HEK293 (cell line): ENCODE measurements at regions not wholly inside any gene's neighbourhood (a gene's known extent, or its start where the extent isn't known, plus 50 kb on each side); places are given as distances from the start of the nearest gene placed in this dataset.

ENCODE experiments used
- CTCF ChIA-PET: fragments of 350-600 bp; formaldehyde crosslinking; extraction: SDS; loops from one replicate; lab custom pipeline; 2021; ENCODE audit warnings: antibody characterized with exemption; lab: Yijun Ruan, JAX
- POLR2A ChIA-PET: fragments of 300-600 bp; formaldehyde crosslinking; extraction: SDS; loops from one replicate; lab custom pipeline; 2020; ENCODE audit warnings: antibody characterized with exemption, inconsistent platforms; lab: Yijun Ruan, JAX
- H3K27ac ChIP-seq: fragments of 200-500 bp; sonication (Bioruptor generic); 2 replicates; pipeline ENCODE4 v1.5.1; 2014; ENCODE audit warnings: low read depth, low read length, control low read depth, inconsistent platforms; ENCODE audit errors: extremely low read depth
- H3K36me3 ChIP-seq, 2 experiments: fragments of 200-500 bp in 1 of 2; sonication (Bioruptor generic) in 1 of 2; 1 replicate in 1 of 2; 2 replicates in 1 of 2; pipeline ENCODE4 v1.5.1; 2014 to 2017; ENCODE audit warnings: inconsistent platforms in 2 of 2, low read length in 2 of 2; ENCODE audit not compliant: control insufficient read depth in 2 of 2, insufficient read depth in 1 of 2
- H3K4me1 ChIP-seq: fragments of 200-500 bp; sonication (Bioruptor generic); 2 replicates; pipeline ENCODE4 v1.5.1; 2014; ENCODE audit warnings: mild to moderate bottlenecking, low read length, inconsistent platforms; ENCODE audit not compliant: control insufficient read depth, insufficient read depth
- H3K4me3 ChIP-seq: 2 replicates; pipeline ENCODE4 v1.5.1; 2011; ENCODE audit warnings: low read depth, mild to moderate bottlenecking, control low read depth, low read length, moderate library complexity
- H3K9me3 ChIP-seq: fragments of 200-500 bp; sonication (Bioruptor generic); 2 replicates; pipeline ENCODE4 v1.5.1; 2014; ENCODE audit warnings: low read depth, low read length, inconsistent platforms; ENCODE audit not compliant: control insufficient read depth, insufficient read depth
- EGR2 ChIP-seq: fragments of 450-650 bp; formaldehyde crosslinking; IDR thresholded peaks from 2 replicates; pipeline ENCODE4 v1.5.1; 2016; ENCODE audit warnings: low read depth, missing biosample characterization, missing genetic modification characterization
- FEZF1 ChIP-seq: fragments of 450-650 bp; formaldehyde crosslinking; IDR thresholded peaks from 2 replicates; pipeline ENCODE4 v1.5.1; 2016; ENCODE audit warnings: missing biosample characterization, missing genetic modification characterization
- MZF1 ChIP-seq: fragments of 450-650 bp; formaldehyde crosslinking; IDR thresholded peaks from 2 replicates; pipeline ENCODE4 v1.5.1; 2017; ENCODE audit warnings: missing biosample characterization, missing genetic modification characterization, borderline replicate concordance
- REPIN1 ChIP-seq: fragments of 450-650 bp; formaldehyde crosslinking; IDR thresholded peaks from 2 replicates; pipeline ENCODE4 v1.5.1; 2017; ENCODE audit warnings: missing biosample characterization, missing genetic modification characterization, low read depth
- SP3 ChIP-seq: fragments of 450-650 bp; formaldehyde crosslinking; IDR thresholded peaks from 2 replicates; pipeline ENCODE4 v1.5.1; 2016; ENCODE audit warnings: missing biosample characterization, missing genetic modification characterization
- TRIM28 ChIP-seq: IDR thresholded peaks from 2 replicates; pipeline ENCODE4 v1.6.1; 2011; ENCODE audit warnings: low read length, control low read depth, borderline replicate concordance
- ZBTB10 ChIP-seq: fragments of 450-650 bp; formaldehyde crosslinking; IDR thresholded peaks from 2 replicates; pipeline ENCODE4 v1.5.1; 2016; ENCODE audit warnings: missing biosample characterization, missing genetic modification characterization
- ZBTB44 ChIP-seq: fragments of 450-650 bp; IDR thresholded peaks from 2 replicates; pipeline ENCODE4 v1.5.1; 2018; ENCODE audit warnings: missing biosample characterization, mild to moderate bottlenecking, missing genetic modification characterization
- ZFP37 ChIP-seq: fragments of 450-650 bp; formaldehyde crosslinking; IDR thresholded peaks from 2 replicates; pipeline ENCODE4 v1.5.1; 2016; ENCODE audit warnings: missing biosample characterization, missing genetic modification characterization
- ZNF10 ChIP-seq: fragments of 450-650 bp; formaldehyde crosslinking; IDR thresholded peaks from 2 replicates; pipeline ENCODE4 v1.5.1; 2017; ENCODE audit warnings: missing biosample characterization, missing genetic modification characterization
- ZNF362 ChIP-seq: fragments of 450-650 bp; formaldehyde crosslinking; IDR thresholded peaks from 2 replicates; pipeline ENCODE4 v1.5.1; 2016; ENCODE audit warnings: missing biosample characterization, missing genetic modification characterization
- ZNF391 ChIP-seq: fragments of 450-650 bp; formaldehyde crosslinking; IDR thresholded peaks from 2 replicates; pipeline ENCODE4 v1.5.1; 2016; ENCODE audit warnings: low read depth, missing biosample characterization, missing genetic modification characterization, borderline replicate concordance
- ZNF394 ChIP-seq: fragments of 450-650 bp; formaldehyde crosslinking; IDR thresholded peaks from 2 replicates; pipeline ENCODE4 v1.5.1; 2016; ENCODE audit warnings: missing biosample characterization, missing genetic modification characterization, mild to moderate bottlenecking, moderate library complexity, borderline replicate concordance
- ZNF521 ChIP-seq: fragments of 450-650 bp; formaldehyde crosslinking; IDR thresholded peaks from 2 replicates; pipeline ENCODE4 v1.5.1; 2017; ENCODE audit warnings: missing biosample characterization, mild to moderate bottlenecking, missing genetic modification characterization
- ZNF544 ChIP-seq: fragments of 450-650 bp; formaldehyde crosslinking; IDR thresholded peaks from 2 replicates; pipeline ENCODE4 v1.5.0; 2017; ENCODE audit warnings: missing biosample characterization, missing genetic modification characterization
- ZNF670 ChIP-seq: fragments of 450-650 bp; formaldehyde crosslinking; IDR thresholded peaks from 2 replicates; pipeline ENCODE4 v1.5.1; 2016; ENCODE audit warnings: missing biosample characterization, missing genetic modification characterization, low read depth
- ZNF76 ChIP-seq: fragments of 450-650 bp; formaldehyde crosslinking; IDR thresholded peaks from 2 replicates; pipeline ENCODE4; 2016; ENCODE audit warnings: low read depth, missing biosample characterization, missing genetic modification characterization, borderline replicate concordance
- ZNF768 ChIP-seq: fragments of 450-650 bp; formaldehyde crosslinking; IDR thresholded peaks from 2 replicates; pipeline ENCODE4 v1.5.1; 2018; ENCODE audit warnings: missing biosample characterization, mild to moderate bottlenecking, missing genetic modification characterization
- TF ChIP-seq, protein P1 (sequence below): fragments of 450-650 bp; formaldehyde crosslinking; IDR thresholded peaks from 2 replicates; pipeline ENCODE4 v1.5.1; 2016; ENCODE audit warnings: missing biosample characterization, missing genetic modification characterization

GRCh38 chr4:107270614-107271013, 234.5 kb upstream of the DKK2 start:
- CTCF ChIA-PET, result no interaction called here
- POLR2A ChIA-PET, result no interaction called here
- Histone ChIP-seq H3K36me3 (no peaks in the 10 kb centered on the region), H3K27ac (no peak overlapping the region), H3K4me3 (no peak overlapping the region), H3K4me1 (no peaks in the 10 kb centered on the region)
- TF ChIP-seq ZNF76 (no peak), ZNF362 (tag by site-specific recombination) (no peak)
- TF ChIP-seq, all 188 proteins: peak for 0
- H3K9me3 ChIP-seq, result no peaks in the 10 kb centered on the region

GRCh38 chr4:107269175-107269574, 233.1 kb upstream of the DKK2 start:
- Histone ChIP-seq H3K9me3 (no peaks in the 10 kb centered on the region), H3K4me1 (no peaks in the 10 kb centered on the region), H3K27ac (no peak overlapping the region), H3K36me3 (no peaks in the 10 kb centered on the region), H3K4me3 (no peak overlapping the region)
- CTCF ChIA-PET, result no interaction called here
- POLR2A ChIA-PET, result no interaction called here
- TF ChIP-seq TRIM28, result no peak
- TF ChIP-seq ZFP37 (tag by site-specific recombination), result no peak
- TF ChIP-seq MZF1 (tag by site-specific recombination), result no peak
- no peak for TF ChIP-seq ZNF670
- TF ChIP-seq REPIN1 (tag by site-specific recombination), result no peak
- TF ChIP-seq ZNF521 (tag by site-specific recombination), result no peak

DNA sequence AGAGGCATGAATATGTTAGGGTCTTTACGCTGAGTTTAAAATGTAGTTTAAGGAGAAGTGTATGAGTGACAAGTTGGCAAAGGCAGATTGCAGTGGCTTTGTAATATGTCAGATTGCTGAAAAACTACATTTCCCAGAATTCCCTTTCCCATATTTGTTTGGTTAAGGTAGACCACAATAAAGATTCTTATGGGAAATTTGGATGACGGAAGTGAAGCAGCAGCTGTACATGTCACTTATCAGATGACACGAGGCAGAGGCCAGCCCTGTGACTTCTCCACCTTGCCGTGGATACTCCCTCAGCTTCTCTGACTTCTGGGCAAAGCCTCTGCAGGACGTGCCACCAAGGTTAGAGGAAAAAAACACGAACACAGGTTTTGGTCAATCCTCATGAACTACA, 229.7 kb upstream of the DKK2 start:
- POLR2A ChIA-PET, result no interaction called here

DNA sequence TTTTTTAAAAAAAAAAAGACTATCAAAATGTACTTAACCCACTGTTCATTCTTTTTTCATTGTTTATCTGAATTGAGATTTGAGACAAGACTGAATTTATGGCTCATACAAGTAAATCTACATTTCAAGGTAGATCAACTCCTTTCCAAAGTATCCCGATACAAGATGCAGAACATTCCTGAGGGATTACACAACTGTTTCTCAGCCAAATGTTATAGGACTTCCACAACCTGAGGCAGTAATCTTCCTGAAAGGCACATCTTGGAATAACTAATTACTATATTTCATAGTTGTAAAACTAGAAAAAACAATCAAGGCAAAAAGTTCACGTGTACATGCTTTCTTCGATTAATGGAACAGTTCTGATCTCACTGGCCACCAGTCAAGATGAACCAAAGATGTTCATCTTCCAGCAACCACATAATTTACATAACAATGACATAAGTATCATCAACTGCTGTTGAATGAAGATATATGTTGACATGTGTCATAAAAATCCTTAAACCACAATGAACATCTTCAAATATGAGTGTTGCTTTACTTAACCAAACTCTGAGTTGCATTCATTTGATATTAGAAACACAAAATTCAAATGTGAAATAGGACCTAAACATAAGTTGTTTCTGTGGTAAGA, 225.2 kb upstream of the DKK2 start:
- Histone ChIP-seq H3K4me1 (no peaks in the 10 kb centered on the region), H3K27ac (no peak overlapping the region), H3K9me3 (no peaks in the 10 kb centered on the region), H3K36me3 (no peaks in the 10 kb centered on the region), H3K4me3 (no peak overlapping the region)
- POLR2A ChIA-PET, result no interaction called here
- CTCF ChIA-PET, result no interaction called here
- TF ChIP-seq ZNF10 (tag by site-specific recombination), result 0 out of 2 replicates have a peak, but pooled peaks have one; percentile 20
- peak; percentile 47 for TF ChIP-seq FEZF1 (tag by site-specific recombination)
- no peak for TF ChIP-seq EGR2 (tag by site-specific recombination)

More for the DNA sequence above, 229.7 kb upstream of the DKK2 start:
- Histone ChIP-seq H3K4me3 (no peak overlapping the region), H3K27ac (no peak overlapping the region), H3K9me3 (no peaks in the 10 kb centered on the region), H3K4me1 (no peaks in the 10 kb centered on the region), H3K36me3 (no peaks in the 10 kb centered on the region)
- TF ChIP-seq ZNF394 (tag by site-specific recombination) (0 out of 2 replicates have a peak, but pooled peaks have one; percentile 27), ZNF544 (no peak)
- CTCF ChIA-PET, result no interaction called here

- H3K36me3 ChIP-seq, result no peaks in the 10 kb centered on the region
- CTCF ChIA-PET, result no interaction called here
- POLR2A ChIA-PET, result no interaction called here
- H3K27ac ChIP-seq, result no peak overlapping the region
- no peaks in the 10 kb centered on the region for H3K4me1 ChIP-seq
- H3K4me3 ChIP-seq, result no peak overlapping the region
- no peaks in the 10 kb centered on the region for H3K9me3 ChIP-seq
- no peak for TF ChIP-seq ZBTB44 (tag by site-specific recombination)
- no peak for TF ChIP-seq ZNF391 (tag by site-specific recombination)
- TF ChIP-seq SP3 (tag by site-specific recombination), result no peak
- no peak for TF ChIP-seq ZNF768 (tag by site-specific recombination)
- TF ChIP-seq, protein P1, sequence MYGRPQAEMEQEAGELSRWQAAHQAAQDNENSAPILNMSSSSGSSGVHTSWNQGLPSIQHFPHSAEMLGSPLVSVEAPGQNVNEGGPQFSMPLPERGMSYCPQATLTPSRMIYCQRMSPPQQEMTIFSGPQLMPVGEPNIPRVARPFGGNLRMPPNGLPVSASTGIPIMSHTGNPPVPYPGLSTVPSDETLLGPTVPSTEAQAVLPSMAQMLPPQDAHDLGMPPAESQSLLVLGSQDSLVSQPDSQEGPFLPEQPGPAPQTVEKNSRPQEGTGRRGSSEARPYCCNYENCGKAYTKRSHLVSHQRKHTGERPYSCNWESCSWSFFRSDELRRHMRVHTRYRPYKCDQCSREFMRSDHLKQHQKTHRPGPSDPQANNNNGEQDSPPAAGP, result no peak
- no peak for TF ChIP-seq ZBTB10 (tag by site-specific recombination)
Observed at GRCh38 chr4:107258359-107258758, 222.2 kb upstream of the DKK2 start.
